ENCODE measurements at regions not wholly inside any gene's neighbourhood (a gene's known extent, or its start where the extent isn't known, plus 50 kb on each side); places are given as distances from the start of the nearest gene placed in this dataset.
"Not testable (repeated sequence)": the region's sequence is repeated elsewhere in the genome, so short reads cannot be mapped to it uniquely, and the experiment has no call there.

DNA sequence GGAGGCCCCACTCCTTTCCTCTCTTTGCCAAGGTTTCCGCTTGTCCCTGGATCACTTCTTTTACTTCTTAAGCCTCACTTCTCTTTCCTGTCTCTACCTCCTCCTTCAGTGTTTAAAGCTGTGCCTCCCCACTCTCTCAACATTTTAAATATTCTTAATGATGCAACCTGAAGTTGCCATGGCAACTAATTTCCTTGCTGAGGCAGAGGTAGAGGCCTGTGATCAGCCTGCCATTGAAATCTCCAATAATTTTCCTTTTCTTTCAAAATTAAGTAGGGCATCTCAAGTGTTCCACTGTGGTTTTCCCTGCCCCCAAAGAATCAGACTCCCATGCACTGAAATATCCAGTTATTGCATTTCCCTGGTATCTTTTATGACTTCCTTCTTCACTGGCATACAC lies 108.6 kb upstream of the VRK1 start:
- DNase-seq, result no peak

DNA sequence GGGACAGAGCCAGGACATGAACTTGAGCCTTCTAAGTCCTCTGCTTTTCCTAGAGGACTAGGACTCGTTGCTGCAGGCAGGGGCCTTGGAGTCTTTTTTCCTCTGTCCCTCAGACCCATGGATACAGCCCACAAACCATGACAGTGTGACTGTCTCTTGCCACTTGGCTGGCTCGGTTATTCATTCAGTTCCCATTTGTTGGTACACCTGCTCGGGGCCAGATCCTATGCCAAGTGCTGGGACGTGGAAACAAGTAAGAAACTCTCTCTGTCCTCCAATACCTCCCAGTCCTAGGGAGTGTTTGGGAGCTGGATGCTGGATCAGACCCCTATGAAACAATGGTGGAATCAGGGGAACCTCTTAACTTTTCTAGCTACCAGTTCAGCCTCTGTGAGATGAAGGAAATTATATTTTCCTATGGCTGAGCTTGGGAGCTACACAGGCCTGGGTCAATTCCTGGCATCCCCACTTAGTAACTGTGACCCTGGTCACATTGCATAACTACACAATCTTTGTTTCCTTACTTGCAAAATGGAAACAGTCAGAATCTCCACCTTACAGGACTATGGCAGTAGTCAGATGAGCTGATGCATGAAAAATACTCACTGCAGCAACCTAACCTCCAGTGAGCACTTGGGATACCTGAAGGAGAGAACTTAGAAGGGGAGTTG lies 106.3 kb upstream of the VRK1 start:
- DNase-seq, result no peak

GRCh38 chr14:96693252-96693820 lies 103.8 kb upstream of the VRK1 start:
- no peak for DNase-seq

GRCh38 chr14:96693987-96694386 lies 103.2 kb upstream of the VRK1 start:
- DNase-seq, result no peak

- DNase-seq, result peak; percentile 26
Observed at GRCh38 chr14:96698960-96699539, 98.1 kb upstream of the VRK1 start.

DNA sequence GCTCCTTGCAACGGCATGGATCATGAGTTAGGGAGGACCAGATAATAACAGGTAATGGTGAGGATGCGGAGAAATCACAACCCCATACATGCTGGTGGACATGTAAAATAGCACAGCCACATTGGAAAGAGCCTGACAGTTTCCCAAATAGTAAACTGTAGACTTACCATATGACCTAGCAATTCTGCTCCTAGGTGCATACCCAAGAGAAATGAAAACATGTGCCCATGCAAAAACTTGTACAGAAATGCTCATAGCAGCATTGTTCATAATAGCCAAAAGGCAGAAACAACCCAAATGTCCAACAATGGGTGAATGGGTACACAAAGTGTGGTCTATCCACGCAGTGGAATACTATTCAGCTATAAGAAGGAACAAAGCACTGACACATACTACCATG lies 97.5 kb upstream of the VRK1 start:
- no peak for DNase-seq

DNA sequence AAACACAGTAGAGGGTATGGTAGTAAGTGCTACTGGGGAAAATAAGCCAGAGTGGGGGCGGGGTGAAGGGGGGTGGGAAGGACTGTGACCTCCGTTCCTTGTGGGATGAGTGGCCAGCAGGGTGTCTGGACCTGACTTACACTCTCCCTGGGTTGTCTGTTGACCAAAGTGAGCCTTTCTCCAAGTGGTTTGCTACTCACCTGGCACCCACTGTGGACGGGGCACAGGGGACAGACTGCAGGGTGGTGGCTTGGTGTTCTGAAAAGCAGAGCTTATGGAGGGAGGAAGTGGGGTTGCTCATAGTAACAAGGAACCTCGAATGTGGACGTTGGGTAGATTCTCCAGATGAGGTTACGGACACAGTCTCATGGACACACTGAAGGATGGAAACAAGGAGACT lies 94.4 kb upstream of the VRK1 start:
- no peak for DNase-seq

DNA sequence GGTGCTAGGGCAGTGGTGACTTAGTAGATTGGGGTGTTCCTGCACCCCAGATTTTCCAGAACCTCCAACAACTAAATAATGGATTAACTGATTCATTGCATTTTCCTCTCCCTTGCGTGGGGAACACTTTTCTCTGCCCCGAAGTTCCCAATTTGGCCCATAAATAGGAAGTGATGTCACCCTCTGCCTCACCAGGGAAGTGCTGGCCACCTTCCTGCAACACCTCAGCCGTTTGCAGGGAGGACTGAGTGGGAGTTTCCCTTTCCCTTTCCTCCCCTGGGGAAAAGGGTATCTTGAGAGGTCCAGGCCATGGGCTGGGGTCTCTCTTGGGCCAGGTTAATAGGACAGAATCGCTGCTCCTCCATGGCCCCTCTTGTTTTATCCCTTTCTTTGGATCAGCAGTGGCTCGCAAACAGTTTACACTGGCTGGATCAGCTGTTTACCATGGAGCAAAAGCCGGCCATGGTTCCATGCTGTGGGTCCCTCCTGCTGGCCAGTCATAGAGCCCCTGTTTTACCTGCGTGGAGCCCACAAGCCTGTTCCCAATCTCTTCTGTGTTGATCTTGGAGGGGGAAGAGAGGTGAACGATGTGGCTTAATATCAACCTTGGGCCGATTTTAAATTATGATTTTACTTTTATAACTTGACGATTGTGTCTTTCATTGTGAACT lies 91.6 kb upstream of the VRK1 start:
- DNase-seq, result no peak

DNA sequence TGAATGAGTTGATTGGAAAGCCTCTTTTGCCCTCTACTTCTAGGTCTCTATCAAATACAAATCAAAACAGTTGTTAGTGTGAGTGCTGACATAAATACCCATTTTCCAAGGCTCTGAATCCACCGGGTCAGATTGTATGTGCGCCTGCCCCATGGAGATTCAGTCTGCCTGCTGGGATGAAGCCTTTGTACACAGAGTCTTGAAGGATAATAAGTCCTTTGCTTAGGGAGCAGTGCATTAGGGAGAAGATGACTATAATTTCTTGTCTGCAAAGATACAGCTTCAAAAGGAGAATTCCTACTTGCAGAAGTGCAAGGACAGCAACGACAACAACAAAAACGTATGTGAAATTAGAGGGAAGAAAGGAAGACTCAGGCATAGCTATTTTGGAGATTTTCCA lies 90.3 kb upstream of the VRK1 start:
- DNase-seq, result no peak

- DNase-seq, result peak; percentile 4
Observed at GRCh38 chr14:96710060-96710666, 87.0 kb upstream of the VRK1 start.

- DNase-seq, result no peak
Observed at GRCh38 chr14:96711559-96712267, 85.5 kb upstream of the VRK1 start.

DNA sequence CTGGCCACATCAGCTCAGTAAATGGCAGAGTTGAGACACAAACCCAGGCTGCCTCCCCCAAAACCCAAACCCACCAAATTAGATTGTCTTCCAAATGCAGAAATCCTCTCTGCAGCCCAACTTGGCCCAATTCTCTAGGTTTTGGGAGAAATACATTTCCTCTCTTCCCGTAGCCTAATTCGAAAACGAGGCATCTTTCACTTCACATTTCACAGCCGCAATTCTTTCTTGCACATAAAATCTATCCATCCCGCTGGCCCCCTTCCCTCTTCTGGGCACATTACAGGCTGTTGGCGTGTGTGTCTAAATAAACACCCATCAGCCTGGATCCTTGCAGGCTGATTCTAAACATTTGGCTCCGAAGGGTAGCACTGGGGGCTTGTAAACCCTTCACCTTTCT lies 83.8 kb upstream of the VRK1 start:
- DNase-seq, result no peak

DNA sequence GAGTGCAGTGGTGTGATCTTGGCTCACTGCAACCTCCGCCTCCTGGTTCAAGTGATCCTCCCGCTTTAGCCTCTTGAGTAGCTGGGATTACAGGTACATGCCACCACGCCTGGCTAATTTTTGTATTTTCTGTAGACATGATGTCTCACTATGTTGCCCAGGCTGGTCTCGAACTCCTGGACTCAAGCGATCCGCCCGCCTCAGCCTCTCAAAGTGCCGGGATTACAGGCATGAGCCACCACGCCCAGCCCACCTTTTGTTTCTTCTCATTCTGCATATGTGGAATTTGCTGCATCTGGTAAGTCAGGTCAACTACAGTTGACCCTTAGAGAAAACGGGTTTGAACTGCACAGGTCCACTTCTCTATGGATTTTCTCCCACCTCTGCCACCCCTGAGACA lies 82.6 kb upstream of the VRK1 start:
- not testable (repeated sequence) for DNase-seq

GRCh38 chr14:96717116-96717515 lies 80.1 kb upstream of the VRK1 start:
- no peak for DNase-seq

GRCh38 chr14:96718407-96718806 lies 78.8 kb upstream of the VRK1 start:
- DNase-seq, result no peak

- DNase-seq, result not testable (repeated sequence)
Observed at GRCh38 chr14:96720702-96721101, 76.5 kb upstream of the VRK1 start.

DNA sequence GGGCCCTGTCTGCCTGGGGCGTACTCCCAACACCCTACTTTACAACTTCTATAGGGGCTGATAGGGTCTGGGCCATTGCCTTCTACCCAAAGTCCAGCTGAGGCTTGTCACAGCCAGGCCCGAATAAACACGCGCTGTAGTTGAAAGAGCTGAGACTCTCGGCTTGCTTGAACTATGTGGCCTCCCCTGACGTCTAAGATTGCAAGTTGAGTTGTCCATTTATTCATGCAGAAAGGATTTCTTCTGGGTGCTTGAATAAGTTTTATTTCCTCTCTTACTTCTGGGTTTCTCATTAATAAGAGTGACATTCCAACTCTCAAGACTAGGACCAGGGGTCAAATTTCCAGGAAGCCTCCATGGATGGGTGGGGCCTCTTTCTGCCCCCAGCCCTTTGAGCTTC lies 74.4 kb upstream of the VRK1 start:
- no peak for DNase-seq

GRCh38 chr14:96723946-96724345 lies 73.2 kb upstream of the VRK1 start:
- DNase-seq, result no peak

DNA sequence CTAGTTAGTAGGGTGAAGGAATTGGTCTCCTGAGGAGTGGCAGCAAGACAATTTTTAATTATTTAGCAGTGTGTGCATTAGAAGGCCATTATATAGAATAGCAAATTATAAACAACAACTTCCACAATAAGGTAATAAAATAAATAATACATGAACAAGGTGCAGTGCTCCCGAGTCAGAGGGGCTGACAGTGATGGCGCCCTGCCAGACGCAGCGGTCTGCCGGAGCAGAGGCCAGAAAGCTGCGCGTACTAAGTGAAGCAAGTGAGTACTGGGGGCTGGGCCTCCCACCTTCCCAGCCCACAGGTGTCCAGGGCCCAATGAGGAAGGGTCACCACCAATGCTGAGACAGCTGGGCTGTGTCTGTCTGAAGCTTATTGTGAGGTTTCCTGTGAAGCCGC lies 72.0 kb upstream of the VRK1 start:
- no peak for DNase-seq

GRCh38 chr14:96727073-96727472 lies 70.1 kb upstream of the VRK1 start:
- no peak for DNase-seq

- no peak for DNase-seq
Observed at GRCh38 chr14:96727491-96727890, 69.7 kb upstream of the VRK1 start.

DNA sequence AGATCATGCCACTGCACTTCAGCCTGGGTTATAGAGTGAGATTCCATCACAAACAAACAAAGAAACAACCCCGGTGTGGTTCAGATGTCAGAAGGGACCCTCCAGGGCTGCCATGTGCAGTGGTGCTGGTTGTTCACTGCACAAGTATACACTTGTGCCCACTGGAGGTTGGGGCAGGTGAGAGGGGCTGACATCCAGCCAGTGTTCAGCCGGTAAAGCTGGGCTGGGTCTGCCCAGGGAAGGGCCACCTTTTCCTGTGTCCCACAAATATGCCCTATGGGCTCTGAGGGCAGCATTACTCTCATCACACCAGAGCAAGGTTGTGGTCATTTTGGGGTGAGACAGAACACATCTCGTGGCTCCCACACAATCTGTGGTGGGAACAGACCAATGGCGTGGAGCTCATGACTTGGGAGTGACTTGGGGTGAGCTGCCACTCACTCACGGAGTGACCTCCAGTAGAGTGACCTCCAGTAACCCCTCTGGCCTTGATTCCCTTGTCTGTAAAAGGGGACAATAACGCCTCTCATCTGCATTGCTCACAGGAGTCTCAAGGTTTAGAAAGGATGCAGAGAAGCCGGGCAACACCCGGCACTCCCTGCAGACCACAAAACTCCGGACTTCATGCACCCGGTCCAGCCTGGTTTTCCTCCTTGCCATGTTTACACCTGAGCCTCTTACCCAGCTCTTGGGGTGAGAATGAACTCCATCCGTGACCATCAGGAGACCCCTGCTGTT lies 69.0 kb upstream of the VRK1 start:
- no peak for DNase-seq
